Thyroid gland (tissue), 4 donors: ENCODE measurements at regions not wholly inside any gene's neighbourhood (a gene's known extent, or its start where the extent isn't known, plus 50 kb on each side); places are given as distances from the start of the nearest gene placed in this dataset.

Experiments used
- POLR2A ChIP-seq, 2 donors: fragments of 450-650 bp; IDR thresholded peaks; one replicate each; pipeline ENCODE4 v1.6.1; 2017; ENCODE audit warnings: antibody characterized with exemption in 2 of 2, mild to moderate bottlenecking in 2 of 2, moderate library complexity in 1 of 2
- TF ChIP-seq, protein P1 (sequence below), 6 experiments: fragments of 200-600 bp in 3 of 6; fragments of 450-650 bp in 3 of 6; sonication (generic) in 3 of 6; IDR thresholded peaks; one replicate each; pipeline ENCODE4 v1.5.1; 2016 to 2019; ENCODE audit warnings: antibody characterized with exemption in 6 of 6, mild to moderate bottlenecking in 2 of 6, inconsistent platforms in 1 of 6, moderate library complexity in 1 of 6

DNA sequence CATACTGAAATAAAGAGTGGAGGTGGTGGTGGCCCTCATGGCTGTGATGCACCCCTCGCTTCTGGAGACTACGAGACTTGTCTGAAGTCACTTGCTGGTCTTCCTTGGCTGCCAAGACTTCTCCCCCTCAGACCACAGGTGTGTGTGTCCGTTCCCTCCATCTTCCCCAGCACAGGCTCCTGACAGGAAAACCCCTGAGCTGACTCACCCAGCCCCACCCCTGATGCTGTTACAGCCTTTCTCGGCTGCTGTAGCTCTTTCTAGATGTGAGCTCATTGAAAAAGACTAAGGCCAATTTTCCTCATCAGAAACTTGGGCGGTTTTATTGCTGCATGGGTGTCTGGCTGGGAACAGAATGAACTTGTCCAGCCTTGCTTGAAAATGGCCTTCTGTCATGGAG is 296.9 kb downstream of the TMEM114 start:
- TF ChIP-seq, protein P1, sequence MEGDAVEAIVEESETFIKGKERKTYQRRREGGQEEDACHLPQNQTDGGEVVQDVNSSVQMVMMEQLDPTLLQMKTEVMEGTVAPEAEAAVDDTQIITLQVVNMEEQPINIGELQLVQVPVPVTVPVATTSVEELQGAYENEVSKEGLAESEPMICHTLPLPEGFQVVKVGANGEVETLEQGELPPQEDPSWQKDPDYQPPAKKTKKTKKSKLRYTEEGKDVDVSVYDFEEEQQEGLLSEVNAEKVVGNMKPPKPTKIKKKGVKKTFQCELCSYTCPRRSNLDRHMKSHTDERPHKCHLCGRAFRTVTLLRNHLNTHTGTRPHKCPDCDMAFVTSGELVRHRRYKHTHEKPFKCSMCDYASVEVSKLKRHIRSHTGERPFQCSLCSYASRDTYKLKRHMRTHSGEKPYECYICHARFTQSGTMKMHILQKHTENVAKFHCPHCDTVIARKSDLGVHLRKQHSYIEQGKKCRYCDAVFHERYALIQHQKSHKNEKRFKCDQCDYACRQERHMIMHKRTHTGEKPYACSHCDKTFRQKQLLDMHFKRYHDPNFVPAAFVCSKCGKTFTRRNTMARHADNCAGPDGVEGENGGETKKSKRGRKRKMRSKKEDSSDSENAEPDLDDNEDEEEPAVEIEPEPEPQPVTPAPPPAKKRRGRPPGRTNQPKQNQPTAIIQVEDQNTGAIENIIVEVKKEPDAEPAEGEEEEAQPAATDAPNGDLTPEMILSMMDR (IDR thresholded peaks at IDR 0.05) = no peak
- TF ChIP-seq POLR2A (IDR thresholded peaks at IDR 0.05) = no peak
